Astrocyte of the spinal cord (primary cell): ENCODE measurements at regions not wholly inside any gene's neighbourhood (a gene's known extent, or its start where the extent isn't known, plus 50 kb on each side); places are given as distances from the start of the nearest gene placed in this dataset.
"Not testable (repeated sequence)": the region's sequence is repeated elsewhere in the genome, so short reads cannot be mapped to it uniquely, and the experiment has no call there.

Experiments used
- DNase-seq: peaks from one replicate; pipeline ENCODE4 v3.0.0; 2011; ENCODE audit warnings: low read depth, low spot score
- H3K4me3 ChIP-seq: 2 replicates; pipeline ENCODE4 v1.5.1; 2011; ENCODE audit warnings: low read depth, mild to moderate bottlenecking, low read length, moderate library complexity
- CTCF ChIP-seq: IDR thresholded peaks from 2 replicates; pipeline ENCODE4 v1.5.1; 2012; ENCODE audit warnings: low read depth, mild to moderate bottlenecking, low read length, inconsistent platforms
- in situ Hi-C: cut with HindIII; loops from 2 replicates; pipeline ENCODE4 v1.10.0; 2017; ENCODE audit warnings: low sequenced_read_pairs

DNA sequence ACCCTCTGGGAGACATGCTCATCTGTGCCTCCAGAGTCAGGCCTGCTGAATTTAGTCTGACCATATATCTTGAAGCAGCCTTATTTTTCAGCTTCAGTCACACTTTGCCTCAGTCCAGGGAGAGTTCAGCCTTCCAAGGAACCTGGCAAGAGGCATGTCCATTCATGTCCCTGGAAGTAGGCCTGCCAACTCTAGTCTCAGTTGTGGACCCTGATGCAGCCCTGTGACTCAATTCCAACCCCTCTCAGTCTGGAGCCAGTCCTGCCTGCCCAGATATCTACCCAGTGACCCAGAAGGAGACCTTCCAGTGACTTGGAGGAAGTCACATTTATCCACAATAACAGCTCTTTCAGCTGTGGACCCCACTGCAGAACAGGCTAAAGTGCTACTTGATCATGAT is 566.6 kb downstream of the TMEM135 start:
- in situ Hi-C loops: no loop called here
- TF ChIP-seq CTCF: no peak
- no peak for DNase-seq
- no peak overlapping the region for H3K4me3 ChIP-seq

- in situ Hi-C loops: no loop called here
- H3K4me3 ChIP-seq: no peak overlapping the region
- TF ChIP-seq CTCF: no peak
- DNase-seq: no peak
Observed at GRCh38 chr11:87603887-87604286, 566.2 kb downstream of the TMEM135 start.

DNA sequence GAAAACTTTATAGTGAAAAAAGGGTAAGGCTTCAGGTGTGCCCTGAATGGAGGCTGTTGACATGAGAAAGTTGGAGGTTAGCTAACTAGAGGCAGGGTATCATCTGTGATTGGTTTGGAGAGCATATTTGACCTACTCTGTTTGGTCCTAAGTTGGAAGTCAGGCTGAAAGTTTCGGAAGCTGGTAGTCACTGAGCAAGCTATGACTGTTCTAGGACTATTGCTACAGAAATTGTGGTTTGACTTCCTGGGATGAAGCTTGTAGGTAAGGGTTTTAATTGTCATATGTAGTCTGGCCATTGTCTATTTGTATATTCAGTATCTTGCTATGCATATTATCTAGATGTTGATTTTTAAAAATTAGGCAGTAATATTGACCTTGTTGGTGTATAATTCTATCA is 565.0 kb downstream of the TMEM135 start:
- in situ Hi-C loops: no loop called here
- no peak for DNase-seq
- H3K4me3 ChIP-seq: no peak overlapping the region
- no peak for TF ChIP-seq CTCF

GRCh38 chr11:87600938-87601337 is 563.2 kb downstream of the TMEM135 start:
- in situ Hi-C loops: no loop called here
- no peak overlapping the region for H3K4me3 ChIP-seq
- no peak for TF ChIP-seq CTCF
- no peak for DNase-seq

GRCh38 chr11:87597725-87598124 is 560.0 kb downstream of the TMEM135 start:
- TF ChIP-seq CTCF: no peak
- no peak overlapping the region for H3K4me3 ChIP-seq
- in situ Hi-C loops: no loop called here
- DNase-seq: no peak

DNA sequence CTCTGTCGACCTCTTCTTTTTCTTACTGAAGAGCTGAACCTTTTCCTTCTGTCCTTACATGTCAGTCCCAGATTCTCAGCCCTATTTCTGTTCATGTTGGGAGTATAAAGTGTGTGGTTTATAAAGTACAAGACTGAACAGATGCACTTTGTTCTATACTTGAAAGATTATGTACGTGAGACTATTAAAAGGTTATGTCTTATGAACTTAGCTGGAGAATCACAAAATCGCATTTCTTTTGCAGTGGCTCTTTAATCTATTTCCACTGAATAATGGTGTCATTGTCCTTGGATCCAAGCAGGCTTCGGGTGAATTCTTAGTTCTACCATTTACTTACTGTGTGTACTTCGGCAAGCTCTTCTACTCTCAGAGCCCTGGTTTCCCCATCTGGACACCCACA is 558.4 kb downstream of the TMEM135 start:
- no peak overlapping the region for H3K4me3 ChIP-seq
- in situ Hi-C loops: no loop called here
- no peak for DNase-seq
- no peak for TF ChIP-seq CTCF

GRCh38 chr11:87589082-87589481 is 551.3 kb downstream of the TMEM135 start:
- in situ Hi-C loops: no loop called here
- H3K4me3 ChIP-seq: no peak overlapping the region
- no peak for TF ChIP-seq CTCF
- DNase-seq: no peak

GRCh38 chr11:87585613-87586012 is 547.9 kb downstream of the TMEM135 start:
- DNase-seq, H3K4me3 ChIP-seq, in situ Hi-C loops: not testable (repeated sequence)
